PC-3 (cell line): ENCODE measurements at regions not wholly inside any gene's neighbourhood (a gene's known extent, or its start where the extent isn't known, plus 50 kb on each side); places are given as distances from the start of the nearest gene placed in this dataset.

Experiments
- ATAC-seq: fragments of 200-7000 bp; cut with Tn5 transposase; 2 replicates; pipeline ENCODE4 v1.9.1; 2020; ENCODE audit warnings: mild to moderate bottlenecking, moderate library complexity
- BruUV-seq: library from RNA; stranded (reverse); fragments of 400-500 nt; replicated peaks from 2 replicates; lab custom pipeline; 2021; lab: Mats Ljungman, UMichigan
- CTCF ChIA-PET: fragments of 300-600 bp; sonication (Branson Sonifier 250); formaldehyde crosslinking; loops from one replicate; lab custom pipeline; 2022; ENCODE audit warnings: antibody characterized with exemption; lab: Charles Lee
- POLR2A ChIA-PET: fragments of 300-600 bp; sonication (Branson Sonifier 250); formaldehyde crosslinking; loops from one replicate; lab custom pipeline; 2022; ENCODE audit warnings: antibody characterized with exemption; ENCODE audit not compliant: unreplicated experiment; lab: Charles Lee
- DNase-seq: peaks from one replicate; pipeline ENCODE4 v3.0.0-alpha.2; 2015
- H2AFZ ChIP-seq: fragments of 300-600 bp; sonication (generic); 2 replicates; pipeline ENCODE4 v1.6.0; 2016; ENCODE audit warnings: antibody characterized with exemption, low read length
- H3F3A ChIP-seq: fragments of 300-600 bp; sonication (generic); one replicate; pipeline ENCODE4 v1.6.0; 2017; ENCODE audit warnings: antibody characterized with exemption, low read length, control low read depth, mild to moderate bottlenecking; ENCODE audit not compliant: unreplicated experiment
- H3K27ac ChIP-seq: fragments of 300-600 bp; sonication (generic); 2 replicates; pipeline ENCODE4 v1.5.1; 2016; ENCODE audit warnings: mild to moderate bottlenecking, low read length
- H3K27me3 ChIP-seq: fragments of 300-600 bp; sonication (generic); 2 replicates; pipeline ENCODE4 v1.6.1; 2016; ENCODE audit warnings: low read length, mixed read lengths
- H3K36me3 ChIP-seq: fragments of 300-600 bp; sonication (generic); 2 replicates; pipeline ENCODE4 v1.6.1; 2016; ENCODE audit warnings: low read depth, mixed run types, low read length, mixed read lengths
- H3K4me1 ChIP-seq: fragments of 300-600 bp; sonication (generic); 2 replicates; pipeline ENCODE4 v1.5.1; 2016; ENCODE audit warnings: low read length; ENCODE audit not compliant: insufficient read depth
- H3K4me2 ChIP-seq: fragments of 300-600 bp; sonication (generic); 2 replicates; pipeline ENCODE4 v1.6.0; 2016; ENCODE audit warnings: low read length
- H3K4me3 ChIP-seq: fragments of 300-600 bp; sonication (generic); 2 replicates; pipeline ENCODE4 v1.5.1; 2016; ENCODE audit warnings: mild to moderate bottlenecking, low read length, mixed read lengths
- H3K79me2 ChIP-seq: fragments of 300-600 bp; sonication (generic); 2 replicates; pipeline ENCODE4 v1.6.1; 2017; ENCODE audit warnings: low read length, mixed read lengths
- H3K9ac ChIP-seq: fragments of 300-600 bp; sonication (generic); 2 replicates; pipeline ENCODE4 v1.6.0; 2016; ENCODE audit warnings: mild to moderate bottlenecking, low read length
- H3K9me2 ChIP-seq: fragments of 300-600 bp; sonication (generic); replicated peaks from 2 replicates; pipeline ENCODE4 v1.6.1; 2016; ENCODE audit warnings: mixed run types, low read length, mixed read lengths
- H3K9me3 ChIP-seq: fragments of 300-600 bp; sonication (generic); 2 replicates; pipeline ENCODE4 v1.6.1; 2016; ENCODE audit warnings: low read length, mixed read lengths
- H4K20me1 ChIP-seq: fragments of 300-600 bp; sonication (generic); 2 replicates; pipeline ENCODE4 v1.6.1; 2016; ENCODE audit warnings: low read length, mixed read lengths
- EZH2 ChIP-seq: fragments of 300-600 bp; sonication (generic); IDR thresholded peaks from one replicate; pipeline ENCODE4 v1.6.1; 2017; ENCODE audit warnings: antibody characterized with exemption, mild to moderate bottlenecking, low read length; ENCODE audit not compliant: unreplicated experiment
- EZH2phosphoT487 ChIP-seq: fragments of 300-600 bp; sonication (generic); IDR thresholded peaks from 2 replicates; pipeline ENCODE4 v1.6.1; 2018; ENCODE audit warnings: mild to moderate bottlenecking, antibody characterized with exemption, low read length, borderline replicate concordance
- intact Hi-C: fragments of 100-400 bp; cut with micrococcal nuclease; formaldehyde crosslinking; loops from 2 replicates; pipeline ENCODE4 v1.9.0; 2023
- TF ChIP-seq, protein P1 (sequence below): fragments of 300-600 bp; sonication (generic); conservative IDR thresholded peaks from 2 replicates; pipeline ENCODE4 v1.5.1; 2017; ENCODE audit warnings: antibody characterized with exemption, low read depth, mild to moderate bottlenecking, low read length

DNA sequence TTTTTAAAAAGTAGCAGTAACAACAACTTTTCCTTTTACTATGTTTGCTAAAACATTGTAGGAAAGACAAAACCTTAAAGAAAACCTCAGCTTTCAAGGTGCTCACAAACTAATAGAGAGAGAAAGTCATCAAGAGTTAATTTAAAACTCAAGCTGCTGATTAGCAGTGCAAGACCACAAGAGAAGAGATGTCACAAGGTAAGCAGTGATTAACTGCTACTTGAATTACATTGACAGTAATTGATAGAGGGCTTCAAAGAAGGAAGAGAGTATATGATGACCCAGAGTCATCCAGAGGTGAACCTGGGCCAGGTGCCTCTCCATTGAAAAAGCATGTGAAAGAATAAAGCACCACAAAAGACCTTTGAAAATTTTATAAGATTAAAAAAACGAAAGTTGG, 939.6 kb upstream of the CNTNAP5 start:
- no peak for DNase-seq
- H3K36me3 ChIP-seq = no peaks in the 10 kb centered on the region
- H3K4me2 ChIP-seq = no peak overlapping the region

GRCh38 chr2:123086613-123087385, 938.3 kb upstream of the CNTNAP5 start:
- Histone ChIP-seq H3K36me3 (no peaks in the 10 kb centered on the region), H4K20me1 (no peaks in the 10 kb centered on the region)

More for the DNA sequence above, 939.6 kb upstream of the CNTNAP5 start:
- H3K9me3 ChIP-seq = no peaks in the 10 kb centered on the region
- H2AFZ ChIP-seq = no peak overlapping the region
- no peaks in the 10 kb centered on the region for H3K27me3 ChIP-seq
- intact Hi-C loops = no loop called here
- no peak overlapping the region for H3K4me3 ChIP-seq
- no peak overlapping the region for H3K27ac ChIP-seq
- H3F3A ChIP-seq = no peaks in the 10 kb centered on the region
- H3K4me1 ChIP-seq = peaks cover 11% of the 10 kb centered on the region
- H4K20me1 ChIP-seq = no peaks in the 10 kb centered on the region
- BruUV-seq = no TSS peak
- ChIA-PET POLR2A (no interaction called here), CTCF (no interaction called here)
- no peaks in the 10 kb centered on the region for H3K79me2 ChIP-seq
- ATAC-seq = no peak
- TF ChIP-seq, protein P1, sequence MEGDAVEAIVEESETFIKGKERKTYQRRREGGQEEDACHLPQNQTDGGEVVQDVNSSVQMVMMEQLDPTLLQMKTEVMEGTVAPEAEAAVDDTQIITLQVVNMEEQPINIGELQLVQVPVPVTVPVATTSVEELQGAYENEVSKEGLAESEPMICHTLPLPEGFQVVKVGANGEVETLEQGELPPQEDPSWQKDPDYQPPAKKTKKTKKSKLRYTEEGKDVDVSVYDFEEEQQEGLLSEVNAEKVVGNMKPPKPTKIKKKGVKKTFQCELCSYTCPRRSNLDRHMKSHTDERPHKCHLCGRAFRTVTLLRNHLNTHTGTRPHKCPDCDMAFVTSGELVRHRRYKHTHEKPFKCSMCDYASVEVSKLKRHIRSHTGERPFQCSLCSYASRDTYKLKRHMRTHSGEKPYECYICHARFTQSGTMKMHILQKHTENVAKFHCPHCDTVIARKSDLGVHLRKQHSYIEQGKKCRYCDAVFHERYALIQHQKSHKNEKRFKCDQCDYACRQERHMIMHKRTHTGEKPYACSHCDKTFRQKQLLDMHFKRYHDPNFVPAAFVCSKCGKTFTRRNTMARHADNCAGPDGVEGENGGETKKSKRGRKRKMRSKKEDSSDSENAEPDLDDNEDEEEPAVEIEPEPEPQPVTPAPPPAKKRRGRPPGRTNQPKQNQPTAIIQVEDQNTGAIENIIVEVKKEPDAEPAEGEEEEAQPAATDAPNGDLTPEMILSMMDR = no peak
- TF ChIP-seq EZH2phosphoT487 (no peak), EZH2 (no peak)
- H3K9me2 ChIP-seq = no peaks in the 10 kb centered on the region
- H3K9ac ChIP-seq = no peak overlapping the region

More at GRCh38 chr2:123086613-123087385, 938.3 kb upstream of the CNTNAP5 start:
- CTCF ChIA-PET = no interaction called here
- TF ChIP-seq, protein P1 = no peak
- no peak for TF ChIP-seq EZH2phosphoT487
- no peak for TF ChIP-seq EZH2
- Histone ChIP-seq H3K9ac (no peak overlapping the region), H3K4me2 (no peak overlapping the region), H3K27me3 (no peaks in the 10 kb centered on the region), H3K9me2 (no peaks in the 10 kb centered on the region), H3K4me3 (no peak overlapping the region), H3F3A (no peaks in the 10 kb centered on the region), H3K4me1 (no peaks in the 10 kb centered on the region), H3K79me2 (no peaks in the 10 kb centered on the region), H2AFZ (no peak overlapping the region), H3K9me3 (no peaks in the 10 kb centered on the region), H3K27ac (no peak overlapping the region)
- POLR2A ChIA-PET = no interaction called here
- ATAC-seq (no peak), DNase-seq (no peak)
- BruUV-seq = no TSS peak
- intact Hi-C loops = no loop called here
